ENCODE measurements at regions not wholly inside any gene's neighbourhood (a gene's known extent, or its start where the extent isn't known, plus 50 kb on each side); places are given as distances from the start of the nearest gene placed in this dataset.

- peaks cover 5% of the 10 kb centered on the region; the same call in 1 of the 2 replicates for H3K9me3 Mint-ChIP-seq
- no peak overlapping the region for H3K4me3 Mint-ChIP-seq
- no peaks in the 10 kb centered on the region for H3K36me3 Mint-ChIP-seq
- ATAC-seq (no peak), DNase-seq (ENCODE audit: low spot score) (no peak)
- no peak overlapping the region for H3K27ac Mint-ChIP-seq
- no peak for TF ChIP-seq RORB (CRISPR knock-in tag; IDR thresholded peaks at IDR 0.05)
- no peak for TF ChIP-seq PREB (CRISPR knock-in tag; IDR thresholded peaks at IDR 0.05; ENCODE audit: borderline replicate concordance)
- no peak for TF ChIP-seq STAT6 (CRISPR knock-in tag; conservative IDR thresholded peaks at IDR 0.05; ENCODE audit: low read depth)
- TF ChIP-seq KAT7 (CRISPR knock-in tag; IDR thresholded peaks at IDR 0.05; ENCODE audit: borderline replicate concordance) = no peak
- TF ChIP-seq E2F4 (CRISPR knock-in tag; IDR thresholded peaks at IDR 0.05; ENCODE audit: borderline replicate concordance, low read depth) = no peak
- no peak for TF ChIP-seq SOX15 (CRISPR knock-in tag; IDR thresholded peaks at IDR 0.05)
- no peak for TF ChIP-seq ETV6 (CRISPR knock-in tag; IDR thresholded peaks at IDR 0.05)
- TF ChIP-seq TEAD4 (CRISPR knock-in tag; IDR thresholded peaks at IDR 0.05) = no peak
- peaks cover 34% of the 10 kb centered on the region for H3K4me1 Mint-ChIP-seq
- POLR2A ChIA-PET = no interaction called here
- H3K27me3 Mint-ChIP-seq (ENCODE audit: low read depth) = peaks cover 94% of the 10 kb centered on the region
- CTCF ChIA-PET = no interaction called here
These were observed 78.5 kb upstream of the UBAC2 start for GRCh38 chr13:99122171-99122570.

GRCh38 chr13:99123101-99124045, 77.3 kb upstream of the UBAC2 start:
- H3K4me1 Mint-ChIP-seq = peaks cover 32% of the 10 kb centered on the region
- no peaks in the 10 kb centered on the region for H3K36me3 Mint-ChIP-seq
- ChIA-PET POLR2A (no interaction called here), CTCF (interaction anchor here (1.0 to 1.7 kb wide), 2 partner anchors 54 to 95 kb away, joined by 3 to 4 read pairs; no protein-coding TSS in a partner anchor)
- ATAC-seq (no peak), DNase-seq (ENCODE audit: low spot score) (no peak)
- peaks cover 5% of the 10 kb centered on the region; the same call in 1 of the 2 replicates for H3K9me3 Mint-ChIP-seq
- H3K4me3 Mint-ChIP-seq = no peak overlapping the region
- H3K27ac Mint-ChIP-seq = no peak overlapping the region
- peaks cover 86% of the 10 kb centered on the region for H3K27me3 Mint-ChIP-seq (ENCODE audit: low read depth)
- TF ChIP-seq FOXP4 (CRISPR knock-in tag; IDR thresholded peaks at IDR 0.05) (no peak), EMX1 (CRISPR knock-in tag; IDR thresholded peaks at IDR 0.05) (no peak), ZNF219 (CRISPR knock-in tag; IDR thresholded peaks at IDR 0.05; ENCODE audit: borderline replicate concordance) (no peak), TEAD4 (CRISPR knock-in tag; IDR thresholded peaks at IDR 0.05) (no peak), ZNF425 (CRISPR knock-in tag; conservative IDR thresholded peaks at IDR 0.05) (no peak)

Data from WTC11 (cell line).